Bronchial epithelial cell (primary cell): ENCODE measurements at regions not wholly inside any gene's neighbourhood (a gene's known extent, or its start where the extent isn't known, plus 50 kb on each side); places are given as distances from the start of the nearest gene placed in this dataset.

Experiments used
- DNase-seq: peaks from one replicate; pipeline ENCODE4 v3.0.0-alpha.2; 2010; ENCODE audit warnings: low read depth
- FAIRE-seq: peaks from 2 replicates; lab custom pipeline; 2011; peaks lifted over from hg19 to GRCh38; lab: Jason Lieb, UNC
- H3K27me3 ChIP-seq: 2 replicates; pipeline ENCODE4 v1.5.1; 2011; ENCODE audit warnings: low read length; ENCODE audit not compliant: control insufficient read depth, insufficient read depth
- H3K36me3 ChIP-seq: 2 replicates; pipeline ENCODE4 v1.5.1; 2011; ENCODE audit warnings: low read length; ENCODE audit not compliant: control insufficient read depth, insufficient read depth
- H3K4me3 ChIP-seq: 2 replicates; pipeline ENCODE4 v1.5.1; 2011; ENCODE audit warnings: mild to moderate bottlenecking, low read depth, low read length, control low read depth
- CTCF ChIP-seq: IDR thresholded peaks from 2 replicates; pipeline ENCODE4 v1.5.1; 2011; ENCODE audit warnings: mild to moderate bottlenecking, moderate library complexity, low read length, control low read depth, inconsistent platforms; ENCODE audit not compliant: insufficient read depth, severe bottlenecking

GRCh38 chr1:182185842-182186756, 124.6 kb upstream of the ZNF648 start:
- Histone ChIP-seq H3K4me3 (no peak overlapping the region), H3K36me3 (no peaks in the 10 kb centered on the region), H3K27me3 (no peaks in the 10 kb centered on the region)
- peak; percentile 96 for DNase-seq
- no peak for FAIRE-seq
- TF ChIP-seq CTCF = no peak

DNA sequence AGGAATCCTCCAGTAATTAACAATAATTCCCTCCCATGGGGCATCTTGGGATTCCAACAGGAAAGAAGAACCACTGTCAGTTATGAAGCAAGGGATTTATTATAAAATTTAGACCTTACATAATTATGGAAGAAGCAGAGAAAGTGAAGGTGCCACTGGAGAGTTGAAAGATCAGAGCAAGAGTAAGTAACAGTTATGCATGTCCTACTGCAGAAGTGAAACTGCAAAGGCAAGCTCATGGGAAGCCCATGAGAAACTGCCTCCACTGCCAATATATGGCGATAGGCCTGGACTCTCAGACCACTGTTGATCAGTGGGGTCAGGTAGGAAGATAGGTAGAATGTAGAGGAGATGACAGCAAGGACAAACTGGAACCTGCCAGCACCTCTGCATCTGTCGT, 123.6 kb upstream of the ZNF648 start:
- no peaks in the 10 kb centered on the region for H3K27me3 ChIP-seq
- no peaks in the 10 kb centered on the region for H3K36me3 ChIP-seq
- FAIRE-seq (no peak), DNase-seq (no peak)
- TF ChIP-seq CTCF = no peak
- H3K4me3 ChIP-seq = no peak overlapping the region

GRCh38 chr1:182183606-182184005, 122.1 kb upstream of the ZNF648 start:
- H3K27me3 ChIP-seq = no peaks in the 10 kb centered on the region
- DNase-seq (no peak), FAIRE-seq (no peak)
- H3K36me3 ChIP-seq = no peaks in the 10 kb centered on the region
- no peak overlapping the region for H3K4me3 ChIP-seq
- TF ChIP-seq CTCF = no peak

DNA sequence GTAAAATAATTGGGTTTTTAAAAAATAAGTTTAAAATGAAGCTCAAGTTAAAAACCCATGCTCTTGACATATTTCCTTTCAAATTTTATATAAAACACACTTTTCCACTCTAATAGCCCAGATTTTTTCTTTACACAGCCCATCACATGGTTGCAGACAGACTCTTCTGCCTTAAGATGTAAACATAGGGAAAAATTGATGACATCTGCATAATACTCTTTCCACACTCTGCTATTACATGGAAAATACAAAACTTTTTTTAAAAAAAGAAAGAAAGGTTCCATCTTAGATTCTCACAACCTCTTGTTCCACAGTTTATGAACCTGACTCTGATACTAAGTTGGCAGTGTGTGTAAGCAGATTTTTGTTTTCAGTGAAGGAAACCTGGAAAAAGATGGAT, 120.8 kb upstream of the ZNF648 start:
- Histone ChIP-seq H3K27me3 (no peaks in the 10 kb centered on the region), H3K36me3 (no peaks in the 10 kb centered on the region), H3K4me3 (no peak overlapping the region)
- DNase-seq = no peak
- no peak for TF ChIP-seq CTCF
- no peak for FAIRE-seq

DNA sequence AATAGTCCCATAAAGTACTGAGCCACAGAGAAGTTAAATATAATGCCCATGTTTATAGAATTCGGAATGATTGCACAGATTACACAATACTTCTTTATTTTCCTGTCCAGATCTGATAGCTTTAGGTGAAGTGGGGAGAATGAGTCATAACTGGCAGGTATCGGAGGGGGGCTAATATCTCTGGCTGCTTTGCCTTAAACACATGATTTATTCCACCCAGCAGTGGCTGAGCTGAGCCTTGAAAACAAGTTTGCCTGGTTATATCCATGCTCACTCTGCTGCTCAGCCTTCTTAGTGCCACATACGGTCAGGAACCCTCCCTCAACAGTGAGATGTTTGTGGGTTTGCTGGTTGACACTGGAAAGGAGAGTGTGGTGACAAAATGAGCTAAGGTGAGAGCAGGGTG, 119.7 kb upstream of the ZNF648 start:
- DNase-seq (peak; percentile 84), FAIRE-seq (no peak)
- Histone ChIP-seq H3K27me3 (no peaks in the 10 kb centered on the region), H3K36me3 (no peaks in the 10 kb centered on the region), H3K4me3 (no peak overlapping the region)
- no peak for TF ChIP-seq CTCF
